Tibial nerve (tissue), 4 donors: ENCODE measurements at regions not wholly inside any gene's neighbourhood (a gene's known extent, or its start where the extent isn't known, plus 50 kb on each side); places are given as distances from the start of the nearest gene placed in this dataset.

Source experiments
- DNase-seq, 2 donors: peaks; one replicate each; pipeline ENCODE4 v3.0.0-alpha.2; 2019; ENCODE audit warnings: low spot score in 2 of 2
- H3K27ac ChIP-seq, 4 donors: fragments of 200-600 bp; sonication (generic) in 3 of 4; one replicate each; pipeline ENCODE4 v1.5.1; 2017 to 2019; ENCODE audit warnings: mild to moderate bottlenecking in 1 of 4
- H3K27me3 ChIP-seq, 2 donors: fragments of 200-600 bp; sonication (generic) in 1 of 2; one replicate each; pipeline versions ENCODE4 v1.5.1 to v1.6.0; 2017 to 2019
- H3K36me3 ChIP-seq, 3 donors: fragments of 200-600 bp; sonication (generic); one replicate each; pipeline ENCODE4 v1.5.1; 2018 to 2019
- H3K4me1 ChIP-seq, 4 donors: fragments of 200-600 bp; sonication (generic) in 3 of 4; one replicate each; pipeline ENCODE4 v1.5.1; 2017 to 2019
- H3K4me3 ChIP-seq, 4 donors: fragments of 200-600 bp; sonication (generic) in 3 of 4; one replicate each; pipeline ENCODE4 v1.5.1; 2017 to 2019; ENCODE audit warnings: mild to moderate bottlenecking in 1 of 4, moderate library complexity in 1 of 4
- H3K9me3 ChIP-seq, 4 donors: fragments of 200-600 bp; sonication (generic) in 3 of 4; one replicate each; pipeline ENCODE4 v1.5.1; 2017 to 2019
- EP300 ChIP-seq, 2 donors: sonication (generic); formaldehyde crosslinking; IDR thresholded peaks; one replicate each; pipeline ENCODE4 v1.6.1; 2017; ENCODE audit warnings: antibody characterized with exemption in 2 of 2, mild to moderate bottlenecking in 1 of 2
- POLR2A ChIP-seq, 2 donors: fragments of 450-650 bp; IDR thresholded peaks; one replicate each; pipeline ENCODE4 v1.6.1; 2017; ENCODE audit warnings: antibody characterized with exemption in 2 of 2, mild to moderate bottlenecking in 2 of 2, moderate library complexity in 2 of 2
- WGBS, 2 donors: methylation state at CpG; one replicate each; pipeline ENCODE4 v1.1.5; 2018; 5-methylcytosine and 5-hydroxymethylcytosine counted together
- TF ChIP-seq, protein P1 (sequence below), 5 experiments: fragments of 200-600 bp in 3 of 5; fragments of 450-650 bp in 2 of 5; sonication (generic) in 3 of 5; IDR thresholded peaks; one replicate each; pipeline ENCODE4 v1.5.1; 2016 to 2019; ENCODE audit warnings: antibody characterized with exemption in 5 of 5, mild to moderate bottlenecking in 3 of 5, moderate library complexity in 2 of 5

DNA sequence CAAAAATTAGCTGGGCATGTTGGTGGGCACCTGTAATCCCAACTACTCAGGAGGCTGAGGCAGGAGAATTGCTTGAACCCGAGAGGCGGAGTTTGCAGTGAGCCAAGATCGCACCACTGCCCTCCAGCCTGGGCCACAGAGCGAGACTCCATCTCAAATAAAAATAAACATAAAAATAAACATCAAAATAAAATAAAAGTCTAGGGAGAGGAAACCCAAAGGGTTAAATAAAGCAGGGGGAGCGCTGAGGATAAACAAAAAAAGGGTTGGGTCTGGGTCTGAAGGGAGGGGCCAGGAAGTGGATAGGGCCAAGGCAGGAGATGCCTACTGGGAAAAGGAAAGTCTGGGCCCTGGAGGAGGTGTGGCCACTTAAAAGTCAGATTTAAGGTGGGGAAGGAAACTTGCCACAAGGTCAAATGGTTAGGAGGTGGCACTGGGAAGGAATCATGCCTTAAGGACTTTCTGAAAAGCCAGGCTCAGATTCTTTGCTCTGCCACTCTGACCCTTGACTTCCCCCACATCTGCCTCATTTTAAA lies 150.0 kb downstream of the ADSS2 start:
- Histone ChIP-seq H3K27ac (no peak overlapping the region), H3K27me3 (no peaks in the 10 kb centered on the region), H3K4me1 (peaks cover 0 to 26% (median 0%) of the 10 kb centered on the region in 4 donors), H3K4me3 (no peak overlapping the region), H3K9me3 (no peaks in the 10 kb centered on the region), H3K36me3 (no peaks in the 10 kb centered on the region)
- TF ChIP-seq POLR2A (IDR thresholded peaks at IDR 0.05) = no peak
- TF ChIP-seq, protein P1, sequence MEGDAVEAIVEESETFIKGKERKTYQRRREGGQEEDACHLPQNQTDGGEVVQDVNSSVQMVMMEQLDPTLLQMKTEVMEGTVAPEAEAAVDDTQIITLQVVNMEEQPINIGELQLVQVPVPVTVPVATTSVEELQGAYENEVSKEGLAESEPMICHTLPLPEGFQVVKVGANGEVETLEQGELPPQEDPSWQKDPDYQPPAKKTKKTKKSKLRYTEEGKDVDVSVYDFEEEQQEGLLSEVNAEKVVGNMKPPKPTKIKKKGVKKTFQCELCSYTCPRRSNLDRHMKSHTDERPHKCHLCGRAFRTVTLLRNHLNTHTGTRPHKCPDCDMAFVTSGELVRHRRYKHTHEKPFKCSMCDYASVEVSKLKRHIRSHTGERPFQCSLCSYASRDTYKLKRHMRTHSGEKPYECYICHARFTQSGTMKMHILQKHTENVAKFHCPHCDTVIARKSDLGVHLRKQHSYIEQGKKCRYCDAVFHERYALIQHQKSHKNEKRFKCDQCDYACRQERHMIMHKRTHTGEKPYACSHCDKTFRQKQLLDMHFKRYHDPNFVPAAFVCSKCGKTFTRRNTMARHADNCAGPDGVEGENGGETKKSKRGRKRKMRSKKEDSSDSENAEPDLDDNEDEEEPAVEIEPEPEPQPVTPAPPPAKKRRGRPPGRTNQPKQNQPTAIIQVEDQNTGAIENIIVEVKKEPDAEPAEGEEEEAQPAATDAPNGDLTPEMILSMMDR (IDR thresholded peaks at IDR 0.05) = no peak
- no peak for TF ChIP-seq EP300 (IDR thresholded peaks at IDR 0.05)
- DNase-seq = no peak
- WGBS, 2 donors = 86 to 88% methylated on average over 5 of the region's 5 CpGs

DNA sequence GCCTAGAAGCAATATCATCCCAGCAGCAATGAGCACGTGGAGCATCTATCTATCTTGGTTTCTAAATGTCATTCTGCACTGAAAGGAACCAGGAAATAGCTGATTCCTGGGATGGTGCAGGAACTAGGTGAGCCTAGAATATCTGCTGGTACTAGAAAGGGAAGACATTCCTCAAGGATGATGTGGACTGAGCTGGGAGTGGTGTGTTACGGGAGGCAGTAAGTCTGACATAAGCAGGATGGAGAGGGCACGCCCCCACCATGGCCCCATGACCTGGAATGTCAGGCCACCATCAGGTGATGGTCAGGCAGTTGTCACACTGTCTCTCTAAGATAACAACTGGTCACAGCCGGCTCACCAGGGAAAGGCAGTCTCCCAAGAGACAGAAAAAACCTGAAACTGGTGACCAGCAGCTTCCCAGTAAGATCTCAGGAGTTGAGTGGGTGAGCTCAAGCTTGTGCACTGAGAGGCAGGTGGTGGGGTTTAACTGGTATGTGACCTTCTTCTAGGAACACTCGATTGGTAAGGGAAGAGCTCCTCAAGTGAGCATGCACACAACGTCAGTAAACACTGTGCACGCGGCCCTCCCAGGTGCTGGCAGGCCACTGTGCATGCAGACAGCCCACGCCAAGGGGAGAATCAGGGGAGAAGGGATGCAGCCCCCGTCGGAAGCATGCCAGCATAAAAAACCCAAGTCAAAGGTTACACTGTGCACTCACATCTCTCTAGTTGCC lies 148.7 kb downstream of the ADSS2 start:
- Histone ChIP-seq H3K27me3 (no peaks in the 10 kb centered on the region), H3K36me3 (no peaks in the 10 kb centered on the region), H3K4me1 (peaks cover 0 to 26% (median 0%) of the 10 kb centered on the region in 4 donors), H3K4me3 (no peak overlapping the region), H3K9me3 (no peaks in the 10 kb centered on the region), H3K27ac (no peak overlapping the region)
- no peak for TF ChIP-seq POLR2A (IDR thresholded peaks at IDR 0.05)
- no peak for TF ChIP-seq EP300 (IDR thresholded peaks at IDR 0.05)
- TF ChIP-seq, protein P1 (IDR thresholded peaks at IDR 0.05) = no peak
- 49 to 54% methylated on average over 11 of the region's 11 CpGs for WGBS, 2 donors
- no peak for DNase-seq

DNA sequence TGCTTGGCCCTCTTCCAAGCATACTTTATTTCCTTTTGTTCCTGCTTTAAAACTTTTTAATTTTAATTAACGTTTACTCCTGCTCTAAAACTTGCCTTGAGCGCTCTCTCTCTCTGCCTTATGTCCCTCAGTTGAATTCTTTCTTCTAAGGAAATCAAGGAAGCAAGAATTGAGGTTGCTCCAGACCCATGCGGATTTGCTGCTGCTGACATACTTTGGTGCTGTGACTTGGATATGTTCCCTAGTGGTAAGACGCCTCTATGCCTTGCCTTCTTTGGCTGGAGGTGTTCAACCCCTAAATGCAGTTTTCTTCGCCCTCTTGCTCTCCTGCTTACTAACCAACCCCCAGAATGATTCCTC lies 148.1 kb downstream of the ADSS2 start:
- H3K4me3 ChIP-seq = no peak overlapping the region
- no peaks in the 10 kb centered on the region for H3K27me3 ChIP-seq
- 77% methylated on average over 5 of the region's 5 CpGs for WGBS, 2 donors
- no peak overlapping the region for H3K27ac ChIP-seq
- no peaks in the 10 kb centered on the region for H3K36me3 ChIP-seq
- peaks cover 0 to 26% (median 0%) of the 10 kb centered on the region in 4 donors for H3K4me1 ChIP-seq
- no peaks in the 10 kb centered on the region for H3K9me3 ChIP-seq
- DNase-seq = no peak
- TF ChIP-seq EP300 (IDR thresholded peaks at IDR 0.05) = no peak
- TF ChIP-seq, protein P1 (IDR thresholded peaks at IDR 0.05) = no peak
- TF ChIP-seq POLR2A (IDR thresholded peaks at IDR 0.05) = no peak

DNA sequence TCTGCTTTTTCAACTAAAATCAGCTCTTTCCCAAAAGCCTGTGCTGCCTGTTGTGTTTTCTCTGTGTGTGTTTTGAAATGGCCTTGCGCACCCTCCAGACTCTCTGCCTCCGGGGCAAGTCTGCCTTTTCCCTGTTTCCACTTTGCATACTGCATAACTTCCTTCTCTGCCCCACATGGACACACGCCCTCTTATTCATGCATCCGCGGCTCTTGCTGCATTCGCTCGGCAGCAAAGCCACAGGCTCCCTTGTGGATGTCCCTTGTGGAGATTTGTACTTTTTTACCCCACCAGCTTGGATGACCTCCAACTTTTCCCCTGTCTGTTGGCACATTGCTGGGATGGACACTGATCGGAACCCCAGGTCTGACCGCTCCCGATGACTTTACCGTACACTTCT lies 147.6 kb downstream of the ADSS2 start:
- no peaks in the 10 kb centered on the region for H3K36me3 ChIP-seq
- TF ChIP-seq POLR2A (IDR thresholded peaks at IDR 0.05) (no peak), EP300 (IDR thresholded peaks at IDR 0.05) (no peak)
- TF ChIP-seq, protein P1 (IDR thresholded peaks at IDR 0.05) = no peak
- 71 to 72% methylated on average over 11 of the region's 11 CpGs for whole genome bisulfite sequencing, 2 donors
- H3K27ac ChIP-seq = no peak overlapping the region
- no peak overlapping the region for H3K4me3 ChIP-seq
- no peaks in the 10 kb centered on the region for H3K27me3 ChIP-seq
- peaks cover 0 to 25% (median 0%) of the 10 kb centered on the region in 4 donors for H3K4me1 ChIP-seq
- no peaks in the 10 kb centered on the region for H3K9me3 ChIP-seq
- DNase-seq = no peak

DNA sequence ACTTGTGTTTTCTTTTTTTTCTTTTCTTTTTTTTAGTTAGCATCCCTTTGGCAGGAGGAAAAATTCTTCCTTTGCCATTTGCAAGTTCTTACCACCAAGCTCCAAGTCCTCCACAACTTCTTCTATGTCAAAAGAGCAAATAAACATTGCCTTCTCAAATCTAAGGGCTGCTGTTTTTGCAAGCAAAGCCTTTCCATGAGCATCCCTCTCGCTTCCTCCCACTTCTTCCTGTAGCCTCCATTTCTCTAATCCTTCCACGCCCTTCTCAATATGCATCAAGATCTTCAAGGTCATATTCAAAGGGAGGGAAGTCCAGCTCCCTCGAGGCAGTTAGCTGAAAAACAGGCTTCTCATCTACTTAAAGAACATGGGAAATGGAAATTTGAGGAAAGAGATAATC lies 147.1 kb downstream of the ADSS2 start:
- H3K4me1 ChIP-seq = peaks cover 0 to 22% (median 0%) of the 10 kb centered on the region in 4 donors
- TF ChIP-seq, protein P1 (IDR thresholded peaks at IDR 0.05) = no peak
- TF ChIP-seq POLR2A (IDR thresholded peaks at IDR 0.05) = no peak
- TF ChIP-seq EP300 (IDR thresholded peaks at IDR 0.05) = no peak
- no peaks in the 10 kb centered on the region for H3K27me3 ChIP-seq
- H3K9me3 ChIP-seq = no peaks in the 10 kb centered on the region
- H3K36me3 ChIP-seq = no peaks in the 10 kb centered on the region
- H3K27ac ChIP-seq = no peak overlapping the region
- no peak overlapping the region for H3K4me3 ChIP-seq
- WGBS, 2 donors = 62 to 71% methylated on average over 3 of the region's 3 CpGs
- DNase-seq = no peak
